Heart right ventricle (tissue), 16 donors: ENCODE measurements at regions not wholly inside any gene's neighbourhood (a gene's known extent, or its start where the extent isn't known, plus 50 kb on each side); places are given as distances from the start of the nearest gene placed in this dataset.

Experiments
- ATAC-seq, 8 donors: fragments of 200-7000 bp; cut with Tn5 transposase; one replicate each; pipeline ENCODE4 v1.9.1; 2020; ENCODE audit warnings: mild to moderate bottlenecking in 8 of 8, moderate library complexity in 8 of 8, moderate number of reproducible peaks in 1 of 8
- DNase-seq, 2 donors: peaks; one replicate each; pipeline ENCODE4 v3.0.0-alpha.2; 2020
- H3K27ac ChIP-seq, 10 donors: fragments of 200-600 bp; sonication (generic) in 2 of 10; one replicate each; pipeline versions ENCODE4 v1.5.0 to v1.8.0; 2020 to 2022; ENCODE audit warnings: mild to moderate bottlenecking in 3 of 10
- H3K27me3 ChIP-seq, 7 donors: fragments of 200-600 bp; one replicate each; pipeline ENCODE4 v1.8.0; 2021 to 2022; ENCODE audit warnings: mild to moderate bottlenecking in 2 of 7
- H3K36me3 ChIP-seq, 9 donors: fragments of 200-600 bp; sonication (generic) in 1 of 9; one replicate each; pipeline versions ENCODE4 v1.5.0 to v1.8.0; 2020 to 2022; ENCODE audit warnings: mild to moderate bottlenecking in 2 of 9
- H3K4me1 ChIP-seq, 9 donors: fragments of 200-600 bp; sonication (generic) in 1 of 9; one replicate each; pipeline versions ENCODE4 v1.5.0 to v1.8.0; 2020 to 2022; ENCODE audit warnings: mild to moderate bottlenecking in 4 of 9
- H3K4me3 ChIP-seq, 10 donors: fragments of 200-600 bp; sonication (generic) in 2 of 10; one replicate each; pipeline versions ENCODE4 v1.5.0 to v1.8.0; 2020 to 2022; ENCODE audit warnings: mild to moderate bottlenecking in 7 of 10, moderate library complexity in 2 of 10
- H3K9me3 ChIP-seq, 11 donors: fragments of 200-600 bp in 10 of 11; sonication (generic) in 2 of 11; one replicate each; pipeline versions ENCODE4 v1.5.0 to v1.8.0; 2013 to 2022; ENCODE audit warnings: mild to moderate bottlenecking in 2 of 11, control low read depth in 1 of 11, moderate library complexity in 1 of 11
- WGBS, 2 donors: extraction: QIAGEN DNeasy Blood & Tissue Kit; methylation state at CpG; one replicate each; pipeline ENCODE4 v1.1.7; 2013; ENCODE audit warnings: inconsistent platforms in 1 of 2; 5-methylcytosine and 5-hydroxymethylcytosine counted together
- intact Hi-C, 10 donors: fragments of 100-400 bp; cut with DNase I; formaldehyde crosslinking; loops; one replicate each; pipeline versions ENCODE4 v1.11.1 to v1.14.2; 2022
- TF ChIP-seq, protein P1 (sequence below), 9 donors: fragments of 200-600 bp; sonication (generic) in 2 of 9; IDR thresholded peaks; one replicate each; pipeline versions ENCODE4 v1.5.0 to v1.8.0; 2021 to 2022; ENCODE audit warnings: antibody characterized with exemption in 9 of 9, mild to moderate bottlenecking in 5 of 9, moderate library complexity in 1 of 9
- donor health status: Arrhythmogenic right ventricular cardiomyopathy.
- donor health status: ischemic (EF 13 %, LVEDD 7.1; RV severe dilation, severe dysfunction).
- donor health status: healthy with polysubstance abuse.
- donor health status: DM: no; HTN: yes; CAD: no.
- donor health status: DM: no; HTN: no; CAD: no.
- donor health status: ischemic (EF 25% LVEDD 6.9; RV normal size, moderate dysfunction).
- donor health status: ischemic (EF 25% LVEDD 5.7; RV mildly dilated, moderate dysfunction).
- donor health status: healthy.
- donor health status: DM: yes; HTN: yes; CAD: no.
- donor health status: Ischemic cardiomyopathy.
- donor health status: ischemic (EF 35%, LVEDD 5.7; RV mildly dilated, moderate dysfunction).
- donor health status: nonischemic (EF 11% LVEDD 7.7; RV severe dilation, severe dysfunction).
- donor health status: DM: yes; HTN: yes; CAD: no.
- donor health status: PGD.
- donor health status: ischemic (EF 29% LVEDD 5.4; RV normal size, mild dysfunction).
- donor health status: nonischemic (EF 23%, LVEDD 6.1; RV moderate dilation, normal function).

DNA sequence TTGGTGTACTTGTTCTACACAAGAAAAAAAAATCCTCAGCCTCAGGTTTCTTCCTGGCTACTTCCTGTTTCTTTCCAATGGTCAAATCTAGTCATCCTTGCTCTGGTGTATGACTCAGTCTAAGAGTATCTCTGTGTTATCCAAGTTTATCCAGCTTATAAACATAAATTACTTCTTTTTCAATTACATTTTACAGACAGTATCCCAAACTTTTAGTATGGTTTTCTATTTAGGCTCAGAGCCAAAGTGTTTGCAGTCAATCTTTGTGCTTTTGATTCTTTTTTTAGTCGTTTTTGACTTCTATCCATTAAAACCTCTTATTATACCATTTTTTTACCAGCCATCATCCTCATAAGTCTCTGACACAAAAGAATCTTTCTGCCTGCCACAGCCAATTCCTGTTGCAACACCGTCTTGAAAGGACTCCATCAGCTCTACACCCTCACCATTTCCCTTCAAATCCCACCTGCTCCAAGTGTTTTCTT is 294.6 kb downstream of the PTEN start:
- H3K36me3 ChIP-seq, result no peaks in the 10 kb centered on the region
- peak overlapping the region; percentile 21 to 73 (median 58) for H3K27ac ChIP-seq
- WGBS, 2 donors, result 37 to 46% methylated on average over 2 of the region's 2 CpGs
- peaks cover 0 to 29% (median 5%) of the 10 kb centered on the region in 9 donors for H3K4me1 ChIP-seq
- ATAC-seq (peak in 6 of 8 donors; percentile 55 to 76 (median 62)), DNase-seq (no peak)
- H3K9me3 ChIP-seq, result no peaks in the 10 kb centered on the region
- intact Hi-C loops, result loop anchor here in 1 of 10 donors (5.0 to 10.0 kb wide), 2 partner anchors 87 to 116 kb away; no protein-coding TSS in a partner anchor
- no peak overlapping the region for H3K4me3 ChIP-seq
- no peaks in the 10 kb centered on the region for H3K27me3 ChIP-seq
- TF ChIP-seq, protein P1, sequence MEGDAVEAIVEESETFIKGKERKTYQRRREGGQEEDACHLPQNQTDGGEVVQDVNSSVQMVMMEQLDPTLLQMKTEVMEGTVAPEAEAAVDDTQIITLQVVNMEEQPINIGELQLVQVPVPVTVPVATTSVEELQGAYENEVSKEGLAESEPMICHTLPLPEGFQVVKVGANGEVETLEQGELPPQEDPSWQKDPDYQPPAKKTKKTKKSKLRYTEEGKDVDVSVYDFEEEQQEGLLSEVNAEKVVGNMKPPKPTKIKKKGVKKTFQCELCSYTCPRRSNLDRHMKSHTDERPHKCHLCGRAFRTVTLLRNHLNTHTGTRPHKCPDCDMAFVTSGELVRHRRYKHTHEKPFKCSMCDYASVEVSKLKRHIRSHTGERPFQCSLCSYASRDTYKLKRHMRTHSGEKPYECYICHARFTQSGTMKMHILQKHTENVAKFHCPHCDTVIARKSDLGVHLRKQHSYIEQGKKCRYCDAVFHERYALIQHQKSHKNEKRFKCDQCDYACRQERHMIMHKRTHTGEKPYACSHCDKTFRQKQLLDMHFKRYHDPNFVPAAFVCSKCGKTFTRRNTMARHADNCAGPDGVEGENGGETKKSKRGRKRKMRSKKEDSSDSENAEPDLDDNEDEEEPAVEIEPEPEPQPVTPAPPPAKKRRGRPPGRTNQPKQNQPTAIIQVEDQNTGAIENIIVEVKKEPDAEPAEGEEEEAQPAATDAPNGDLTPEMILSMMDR (IDR thresholded peaks at IDR 0.05), result no peak

DNA sequence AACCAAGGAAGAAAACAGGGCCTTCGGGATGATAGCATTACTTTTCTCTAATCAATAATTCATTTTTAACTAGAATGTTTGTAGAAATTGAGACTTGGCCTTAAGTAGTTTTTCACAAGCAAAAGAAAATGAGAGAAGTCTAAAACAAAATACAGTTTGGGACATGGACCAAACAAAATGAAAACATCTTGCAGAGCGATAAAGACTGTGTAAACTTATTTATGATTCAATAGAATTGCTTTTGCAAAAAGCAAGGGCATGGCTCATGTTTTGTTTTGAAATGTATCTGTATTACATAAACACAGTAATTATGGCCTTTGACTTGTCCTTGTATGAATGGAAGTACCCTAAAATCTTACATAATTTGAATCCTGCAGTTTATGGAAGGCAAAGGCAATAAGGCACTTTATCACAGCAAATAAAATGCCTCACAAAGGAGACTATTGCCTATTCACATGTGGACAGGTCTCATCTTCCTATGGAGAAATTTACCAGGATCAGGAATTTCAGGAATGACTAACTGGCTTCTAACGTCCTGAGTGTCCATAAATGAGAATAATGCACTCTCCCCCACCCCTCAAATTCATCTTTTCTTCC is 295.2 kb downstream of the PTEN start:
- Histone ChIP-seq H3K27ac (peak overlapping the region in 8 of 10 donors; percentile 4 to 73 (median 45)), H3K4me1 (peaks cover 0 to 25% (median 5%) of the 10 kb centered on the region in 9 donors), H3K9me3 (no peaks in the 10 kb centered on the region), H3K27me3 (no peaks in the 10 kb centered on the region), H3K36me3 (no peaks in the 10 kb centered on the region), H3K4me3 (no peak overlapping the region)
- intact Hi-C loops, result loop anchor here in 1 of 10 donors (5.0 to 10.0 kb wide), 2 partner anchors 86 to 116 kb away; no protein-coding TSS in a partner anchor
- DNase-seq, result no peak
- TF ChIP-seq, protein P1 (IDR thresholded peaks at IDR 0.05), result no peak
- WGBS, 2 donors, result 58 to 64% methylated on average over 3 of the region's 3 CpGs
- no peak for ATAC-seq

DNA sequence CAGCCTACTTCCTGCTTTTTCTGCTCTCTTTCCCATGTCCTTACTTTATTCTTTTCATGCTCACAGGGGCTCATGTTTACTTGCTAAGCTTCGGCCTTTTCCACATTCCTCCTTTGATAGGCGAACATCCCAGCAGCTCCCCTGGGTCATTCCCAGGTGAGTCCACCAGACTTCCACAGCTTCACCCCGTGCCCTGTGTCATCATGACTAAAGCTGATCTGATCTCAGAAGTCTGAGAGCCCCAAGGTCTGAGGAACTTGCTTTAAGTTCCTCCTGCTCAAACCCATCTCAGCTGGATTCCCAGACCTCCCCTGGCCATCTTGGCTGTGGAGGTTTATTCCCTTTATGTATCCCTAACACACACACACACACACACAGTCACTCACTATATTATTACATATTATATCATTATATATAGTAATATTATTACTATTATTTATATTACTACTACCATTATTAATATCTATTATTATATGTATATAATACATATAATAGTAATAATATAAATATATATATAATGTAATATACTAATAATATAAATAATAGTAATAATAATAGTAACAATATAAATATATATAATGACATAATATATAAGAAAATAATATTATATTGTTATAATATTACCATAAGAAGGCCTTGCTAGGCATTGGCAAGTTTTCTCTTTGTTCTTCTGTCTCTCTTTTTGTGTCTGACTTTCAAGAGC is 295.9 kb downstream of the PTEN start:
- ATAC-seq, result no peak
- no peaks in the 10 kb centered on the region for H3K27me3 ChIP-seq
- no peak overlapping the region for H3K4me3 ChIP-seq
- H3K36me3 ChIP-seq, result no peaks in the 10 kb centered on the region
- peaks cover 0 to 25% (median 5%) of the 10 kb centered on the region in 9 donors for H3K4me1 ChIP-seq
- WGBS, 2 donors, result 56 to 65% methylated on average over 3 of the region's 3 CpGs
- TF ChIP-seq, protein P1 (IDR thresholded peaks at IDR 0.05), result no peak
- DNase-seq, result no peak
- no peaks in the 10 kb centered on the region for H3K9me3 ChIP-seq
- peak overlapping the region in 5 of 10 donors; percentile 4 to 68 (median 41) for H3K27ac ChIP-seq
- intact Hi-C loops, result loop anchor here in 1 of 10 donors (5.0 to 10.0 kb wide), 2 partner anchors 86 to 117 kb away; no protein-coding TSS in a partner anchor

DNA sequence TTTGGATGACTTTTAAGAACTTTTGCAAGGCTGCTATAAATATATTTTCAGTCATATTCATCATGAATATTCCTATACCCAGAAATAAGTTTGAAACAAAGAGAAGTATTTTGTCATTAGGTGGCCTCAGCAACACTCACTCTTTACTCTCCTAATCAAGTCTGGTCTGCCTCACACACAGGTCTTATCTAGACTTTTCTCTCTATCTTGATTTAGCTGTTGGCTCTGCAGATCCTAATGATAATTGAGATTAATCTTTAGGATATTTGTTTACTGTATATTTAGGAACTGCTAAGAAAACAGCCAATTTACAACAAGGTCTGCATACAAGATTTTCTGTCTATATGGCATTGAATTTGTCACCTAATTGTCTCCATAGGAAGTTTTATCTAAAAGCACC is 297.6 kb downstream of the PTEN start:
- Histone ChIP-seq H3K27me3 (no peaks in the 10 kb centered on the region), H3K27ac (no peak overlapping the region), H3K9me3 (no peaks in the 10 kb centered on the region), H3K4me3 (no peak overlapping the region), H3K4me1 (peaks cover 0 to 27% (median 6%) of the 10 kb centered on the region in 9 donors), H3K36me3 (no peaks in the 10 kb centered on the region)
- intact Hi-C loops, result loop anchor here in 1 of 10 donors (10.0 kb wide), 1 partner anchor 64 kb away; no protein-coding TSS in a partner anchor
- ATAC-seq (no peak), DNase-seq (no peak)
- TF ChIP-seq, protein P1 (IDR thresholded peaks at IDR 0.05), result no peak
